H9 (cell line): ENCODE measurements at regions not wholly inside any gene's neighbourhood (a gene's known extent, or its start where the extent isn't known, plus 50 kb on each side); places are given as distances from the start of the nearest gene placed in this dataset.

Source experiments
- DNase-seq: peaks from one replicate; pipeline ENCODE4 v3.0.0-alpha.2; 2017
- H2AFZ ChIP-seq: one replicate; pipeline ENCODE4 v1.6.1; 2013; ENCODE audit warnings: mild to moderate bottlenecking, low read length, control low read depth, moderate library complexity
- H2AK5ac ChIP-seq: 2 replicates; pipeline ENCODE4 v1.6.1; 2013; ENCODE audit warnings: low read length, control low read depth, mixed read lengths; ENCODE audit not compliant: insufficient read length
- H2BK120ac ChIP-seq: one replicate; pipeline ENCODE4 v1.6.1; 2013; ENCODE audit warnings: low read depth, mild to moderate bottlenecking, low read length, control low read depth, inconsistent platforms; ENCODE audit not compliant: poor library complexity, severe bottlenecking
- H2BK12ac ChIP-seq: 2 replicates; pipeline ENCODE4 v1.6.1; 2013; ENCODE audit warnings: low read length, control low read depth, mixed read lengths, low read depth; ENCODE audit not compliant: insufficient read length
- H2BK15ac ChIP-seq: 2 replicates; pipeline ENCODE4 v1.6.1; 2013; ENCODE audit warnings: low read depth, low read length, control low read depth
- H2BK20ac ChIP-seq: one replicate; pipeline ENCODE4 v1.6.1; 2013; ENCODE audit warnings: low read depth, mild to moderate bottlenecking, low read length, control low read depth, inconsistent platforms; ENCODE audit not compliant: poor library complexity, severe bottlenecking
- H2BK5ac ChIP-seq: 2 replicates; pipeline ENCODE4 v1.6.1; 2013; ENCODE audit warnings: low read length, control low read depth, mixed read lengths; ENCODE audit not compliant: insufficient read length
- H3K14ac ChIP-seq: 2 replicates; pipeline ENCODE4 v1.6.1; 2013; ENCODE audit warnings: low read length, control low read depth; ENCODE audit not compliant: insufficient read depth
- H3K18ac ChIP-seq: 2 replicates; pipeline ENCODE4 v1.6.1; 2013; ENCODE audit warnings: low read depth, mild to moderate bottlenecking, mixed read lengths, low read length, control low read depth; ENCODE audit not compliant: insufficient read length
- H3K23ac ChIP-seq: 2 replicates; pipeline ENCODE4 v1.6.1; 2013; ENCODE audit warnings: low read length, control low read depth, mixed read lengths, low read depth; ENCODE audit not compliant: insufficient read length
- H3K23me2 ChIP-seq: 2 replicates; pipeline ENCODE4 v1.6.1; 2013; ENCODE audit warnings: low read depth, mild to moderate bottlenecking, mixed read lengths, low read length, control low read depth; ENCODE audit not compliant: insufficient read length, poor library complexity, severe bottlenecking
- H3K27ac ChIP-seq: 2 replicates; pipeline ENCODE4 v1.5.1; 2013; ENCODE audit warnings: low read length, control low read depth, mixed read lengths, low read depth; ENCODE audit not compliant: insufficient read length
- H3K27me3 ChIP-seq: 2 replicates; pipeline ENCODE4 v1.6.1; 2013; ENCODE audit warnings: low read length, control low read depth, inconsistent platforms; ENCODE audit not compliant: insufficient read depth
- H3K4ac ChIP-seq: 2 replicates; pipeline ENCODE4 v1.6.1; 2013; ENCODE audit warnings: low read depth, mild to moderate bottlenecking, control low read depth, inconsistent platforms, low read length, moderate library complexity
- H3K4me1 ChIP-seq: 2 replicates; pipeline ENCODE4 v1.6.1; 2013; ENCODE audit warnings: low read length, control low read depth, inconsistent platforms; ENCODE audit not compliant: insufficient read depth
- H3K4me2 ChIP-seq: 2 replicates; pipeline ENCODE4 v1.6.1; 2013; ENCODE audit warnings: low read length, control low read depth, mixed read lengths; ENCODE audit not compliant: insufficient read length, insufficient read depth
- H3K56ac ChIP-seq: 2 replicates; pipeline ENCODE4 v1.6.1; 2013; ENCODE audit warnings: low read depth, mild to moderate bottlenecking, mixed read lengths, low read length, control low read depth; ENCODE audit not compliant: insufficient read length
- H3K79me1 ChIP-seq: 2 replicates; pipeline ENCODE4 v1.6.1; 2013; ENCODE audit warnings: low read depth, mild to moderate bottlenecking, moderate library complexity, low read length, control low read depth, inconsistent platforms; ENCODE audit not compliant: insufficient read depth, poor library complexity, severe bottlenecking
- H3K79me2 ChIP-seq: 2 replicates; pipeline ENCODE4 v1.6.1; 2013; ENCODE audit warnings: low read length, control low read depth, inconsistent platforms; ENCODE audit not compliant: insufficient read depth
- H3K9ac ChIP-seq: 2 replicates; pipeline ENCODE4 v1.6.1; 2013; ENCODE audit warnings: low read length, control low read depth, mixed read lengths; ENCODE audit not compliant: insufficient read length; ENCODE audit errors: extremely low read depth
- H3K9me3 ChIP-seq: one replicate; pipeline ENCODE4 v1.6.1; 2013; ENCODE audit warnings: low read depth, low read length, inconsistent platforms; ENCODE audit not compliant: control insufficient read depth
- H3T11ph ChIP-seq: one replicate; pipeline ENCODE4 v1.6.1; 2013; ENCODE audit warnings: mild to moderate bottlenecking, low read length, control low read depth, inconsistent platforms
- H4K20me1 ChIP-seq: one replicate; pipeline ENCODE4 v1.6.1; 2013; ENCODE audit not compliant: control insufficient read depth, insufficient read length, insufficient read depth
- H4K5ac ChIP-seq: 2 replicates; pipeline ENCODE4 v1.6.1; 2013; ENCODE audit warnings: low read depth, mild to moderate bottlenecking, mixed read lengths, low read length, control low read depth; ENCODE audit not compliant: insufficient read length
- H4K8ac ChIP-seq: replicated peaks from 2 replicates; pipeline ENCODE4 v1.6.1; 2013; ENCODE audit warnings: low read length, control low read depth, mixed read lengths, low read depth; ENCODE audit not compliant: insufficient read length
- H4K91ac ChIP-seq: 2 replicates; pipeline ENCODE4 v1.6.1; 2013; ENCODE audit warnings: low read depth, mild to moderate bottlenecking, moderate library complexity, mixed read lengths, low read length, control low read depth; ENCODE audit not compliant: insufficient read length
- H3K27ac Mint-ChIP-seq, 3 experiments: 2 replicates in 2 of 3; 3 replicates in 1 of 3; pipeline ENCODE4 v1.8.0; 2020 to 2021; ENCODE audit warnings: mixed read lengths in 3 of 3, mild to moderate bottlenecking in 1 of 3, moderate library complexity in 1 of 3
- H3K27me3 Mint-ChIP-seq: 2 replicates; pipeline ENCODE4 v1.8.0; 2021; ENCODE audit warnings: low read depth, mild to moderate bottlenecking, moderate library complexity, mixed read lengths
- H3K36me3 Mint-ChIP-seq, 3 experiments: 2 replicates in 2 of 3; 3 replicates in 1 of 3; pipeline ENCODE4 v1.8.0; 2020 to 2021; ENCODE audit warnings: low read depth in 3 of 3, mixed read lengths in 3 of 3; ENCODE audit not compliant: insufficient read depth in 1 of 3
- H3K4me1 Mint-ChIP-seq, 2 experiments: 2 replicates each; pipeline ENCODE4 v1.8.0; 2020; ENCODE audit warnings: mixed read lengths in 2 of 2
- H3K4me3 Mint-ChIP-seq, 2 experiments: 2 replicates in 1 of 2; 3 replicates in 1 of 2; pipeline ENCODE4 v1.8.0; 2020 to 2021; ENCODE audit warnings: mild to moderate bottlenecking in 2 of 2, mixed read lengths in 2 of 2, moderate library complexity in 1 of 2
- H3K9me3 Mint-ChIP-seq, 2 experiments: 2 replicates in 1 of 2; 3 replicates in 1 of 2; pipeline ENCODE4 v1.8.0; 2020; ENCODE audit warnings: mild to moderate bottlenecking in 2 of 2, mixed read lengths in 2 of 2, moderate library complexity in 1 of 2
- CTCF ChIP-seq: fragments of 200-600 bp; sonication (generic); conservative IDR thresholded peaks from 3 replicates; pipeline ENCODE4 v1.8.0; 2021; ENCODE audit warnings: antibody characterized with exemption, mild to moderate bottlenecking
- WGBS: extraction: QIAGEN DNeasy Blood & Tissue Kit; methylation state at CpG from one replicate; pipeline ENCODE4 v1.1.7; 2013; ENCODE audit warnings: missing lambda C conversion rate, low lambda C conversion rate, mixed read lengths; ENCODE audit not compliant: insufficient read length; ENCODE audit errors: extremely low coverage; 5-methylcytosine and 5-hydroxymethylcytosine counted together

- no peak overlapping the region for H3K14ac ChIP-seq
- no peak overlapping the region for H2AK5ac ChIP-seq
- no peak overlapping the region for H3K9ac ChIP-seq
- Mint-ChIP-seq H3K4me1 (peaks cover 8 to 9% of the 10 kb centered on the region in 2 experiments), H3K27me3 (peaks cover 89% of the 10 kb centered on the region), H3K9me3 (no peaks in the 10 kb centered on the region), H3K27ac (no peak overlapping the region), H3K36me3 (no peaks in the 10 kb centered on the region), H3K4me3 (no peak overlapping the region)
- H2BK12ac ChIP-seq = no peak overlapping the region
- WGBS = no CpG with 5 or more reads among the region's 8 CpGs
- no peak overlapping the region for H4K8ac ChIP-seq
- H3K79me1 ChIP-seq = no peaks in the 10 kb centered on the region
- H3K27me3 ChIP-seq = peaks cover 3% of the 10 kb centered on the region; the same call in 1 of the 2 replicates
- H3K4me1 ChIP-seq = no peaks in the 10 kb centered on the region
- no peak overlapping the region for H3T11ph ChIP-seq
- H3K27ac ChIP-seq = no peak overlapping the region
- no peak overlapping the region for H3K56ac ChIP-seq
- no peak overlapping the region for H2BK15ac ChIP-seq
- H3K23me2 ChIP-seq = peaks cover 5% of the 10 kb centered on the region
- no peak overlapping the region for H3K4me2 ChIP-seq
- no peak overlapping the region for H3K23ac ChIP-seq
- H3K4ac ChIP-seq = no peak overlapping the region
- no peak overlapping the region for H4K91ac ChIP-seq
- H2BK5ac ChIP-seq = no peak overlapping the region
- no peak overlapping the region for H4K5ac ChIP-seq
- H3K9me3 ChIP-seq = no peaks in the 10 kb centered on the region
- H2BK20ac ChIP-seq = no peak overlapping the region
- H3K18ac ChIP-seq = no peak overlapping the region
- H3K79me2 ChIP-seq = no peaks in the 10 kb centered on the region
- DNase-seq = no peak
- no peak overlapping the region for H2AFZ ChIP-seq
- no peak overlapping the region for H2BK120ac ChIP-seq
- TF ChIP-seq CTCF = no peak
- no peaks in the 10 kb centered on the region for H4K20me1 ChIP-seq
Measured at GRCh38 chr15:88707771-88708654, 69.2 kb downstream of the ISG20 start.
